ENCODE measurements at regions not wholly inside any gene's neighbourhood (a gene's known extent, or its start where the extent isn't known, plus 50 kb on each side); places are given as distances from the start of the nearest gene placed in this dataset.
"Not testable (repeated sequence)": the region's sequence is repeated elsewhere in the genome, so short reads cannot be mapped to it uniquely, and the experiment has no call there.

DNA sequence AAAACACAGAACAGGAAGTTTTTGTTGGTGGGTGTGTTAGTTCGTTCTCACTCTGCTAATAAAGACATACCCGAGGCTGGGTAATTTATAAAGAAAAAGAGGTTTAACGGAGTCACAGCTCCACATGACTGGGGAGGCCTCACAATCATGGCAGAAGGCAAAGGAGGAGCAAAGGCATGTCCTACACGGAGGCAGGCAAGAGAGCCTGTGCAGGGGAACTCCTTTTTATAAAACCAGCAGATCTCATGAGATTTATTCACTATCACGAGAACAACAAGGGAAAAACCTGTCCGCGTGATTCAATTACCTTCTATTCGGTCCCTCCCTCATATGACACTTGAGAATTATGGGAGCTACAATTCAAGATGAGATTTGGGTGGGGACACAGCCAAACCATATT lies 96.6 kb downstream of the TLR5 start:
- TF ChIP-seq, protein P1, sequence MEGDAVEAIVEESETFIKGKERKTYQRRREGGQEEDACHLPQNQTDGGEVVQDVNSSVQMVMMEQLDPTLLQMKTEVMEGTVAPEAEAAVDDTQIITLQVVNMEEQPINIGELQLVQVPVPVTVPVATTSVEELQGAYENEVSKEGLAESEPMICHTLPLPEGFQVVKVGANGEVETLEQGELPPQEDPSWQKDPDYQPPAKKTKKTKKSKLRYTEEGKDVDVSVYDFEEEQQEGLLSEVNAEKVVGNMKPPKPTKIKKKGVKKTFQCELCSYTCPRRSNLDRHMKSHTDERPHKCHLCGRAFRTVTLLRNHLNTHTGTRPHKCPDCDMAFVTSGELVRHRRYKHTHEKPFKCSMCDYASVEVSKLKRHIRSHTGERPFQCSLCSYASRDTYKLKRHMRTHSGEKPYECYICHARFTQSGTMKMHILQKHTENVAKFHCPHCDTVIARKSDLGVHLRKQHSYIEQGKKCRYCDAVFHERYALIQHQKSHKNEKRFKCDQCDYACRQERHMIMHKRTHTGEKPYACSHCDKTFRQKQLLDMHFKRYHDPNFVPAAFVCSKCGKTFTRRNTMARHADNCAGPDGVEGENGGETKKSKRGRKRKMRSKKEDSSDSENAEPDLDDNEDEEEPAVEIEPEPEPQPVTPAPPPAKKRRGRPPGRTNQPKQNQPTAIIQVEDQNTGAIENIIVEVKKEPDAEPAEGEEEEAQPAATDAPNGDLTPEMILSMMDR (conservative IDR thresholded peaks at IDR 0.05) = not testable (repeated sequence)
- TF ChIP-seq EZH2 (IDR thresholded peaks at IDR 0.05; ENCODE audit: low read depth) = not testable (repeated sequence)

All from PC-9 (cell line).